ENCODE measurements at regions not wholly inside any gene's neighbourhood (a gene's known extent, or its start where the extent isn't known, plus 50 kb on each side); places are given as distances from the start of the nearest gene placed in this dataset.

DNA sequence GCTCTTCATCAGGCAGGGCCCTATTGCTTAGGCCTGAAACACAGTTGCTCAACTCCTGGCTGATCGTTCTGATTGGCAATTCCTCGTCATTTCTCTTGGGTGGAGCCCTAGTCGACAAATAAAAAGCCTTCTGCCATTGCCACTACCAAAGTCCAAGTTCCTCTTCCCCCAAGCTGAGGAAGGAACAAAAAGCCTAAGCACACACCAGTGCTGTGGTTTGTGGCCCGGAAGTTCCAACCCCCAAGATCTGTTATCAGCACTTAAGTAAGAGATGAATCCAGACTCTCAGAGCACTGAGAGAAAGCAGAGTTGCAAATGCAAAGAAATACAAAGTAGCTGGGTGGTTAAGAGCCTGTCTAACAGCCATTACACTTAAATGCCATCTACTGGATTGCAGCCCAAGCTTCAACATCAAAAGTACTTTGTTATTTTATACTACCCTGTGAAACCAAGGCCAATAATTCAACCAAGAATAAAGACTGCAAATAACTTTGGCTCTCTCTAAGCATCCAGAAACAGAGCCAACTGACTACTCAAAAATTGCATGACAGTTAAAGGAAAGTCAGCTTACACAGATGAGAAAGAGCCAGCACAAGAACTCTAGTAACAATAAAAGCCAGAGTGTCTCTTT, 1024.0 kb downstream of the GRIK2 start:
- TF ChIP-seq TAF1 (IDR thresholded peaks at IDR 0.05; ENCODE audit: low read depth) = no peak
- no peak for TF ChIP-seq USF1 (IDR thresholded peaks at IDR 0.05)
- TF ChIP-seq CEBPB (IDR thresholded peaks at IDR 0.05) = no peak
- TF ChIP-seq, protein P1, sequence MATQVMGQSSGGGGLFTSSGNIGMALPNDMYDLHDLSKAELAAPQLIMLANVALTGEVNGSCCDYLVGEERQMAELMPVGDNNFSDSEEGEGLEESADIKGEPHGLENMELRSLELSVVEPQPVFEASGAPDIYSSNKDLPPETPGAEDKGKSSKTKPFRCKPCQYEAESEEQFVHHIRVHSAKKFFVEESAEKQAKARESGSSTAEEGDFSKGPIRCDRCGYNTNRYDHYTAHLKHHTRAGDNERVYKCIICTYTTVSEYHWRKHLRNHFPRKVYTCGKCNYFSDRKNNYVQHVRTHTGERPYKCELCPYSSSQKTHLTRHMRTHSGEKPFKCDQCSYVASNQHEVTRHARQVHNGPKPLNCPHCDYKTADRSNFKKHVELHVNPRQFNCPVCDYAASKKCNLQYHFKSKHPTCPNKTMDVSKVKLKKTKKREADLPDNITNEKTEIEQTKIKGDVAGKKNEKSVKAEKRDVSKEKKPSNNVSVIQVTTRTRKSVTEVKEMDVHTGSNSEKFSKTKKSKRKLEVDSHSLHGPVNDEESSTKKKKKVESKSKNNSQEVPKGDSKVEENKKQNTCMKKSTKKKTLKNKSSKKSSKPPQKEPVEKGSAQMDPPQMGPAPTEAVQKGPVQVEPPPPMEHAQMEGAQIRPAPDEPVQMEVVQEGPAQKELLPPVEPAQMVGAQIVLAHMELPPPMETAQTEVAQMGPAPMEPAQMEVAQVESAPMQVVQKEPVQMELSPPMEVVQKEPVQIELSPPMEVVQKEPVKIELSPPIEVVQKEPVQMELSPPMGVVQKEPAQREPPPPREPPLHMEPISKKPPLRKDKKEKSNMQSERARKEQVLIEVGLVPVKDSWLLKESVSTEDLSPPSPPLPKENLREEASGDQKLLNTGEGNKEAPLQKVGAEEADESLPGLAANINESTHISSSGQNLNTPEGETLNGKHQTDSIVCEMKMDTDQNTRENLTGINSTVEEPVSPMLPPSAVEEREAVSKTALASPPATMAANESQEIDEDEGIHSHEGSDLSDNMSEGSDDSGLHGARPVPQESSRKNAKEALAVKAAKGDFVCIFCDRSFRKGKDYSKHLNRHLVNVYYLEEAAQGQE (IDR thresholded peaks at IDR 0.05; ENCODE audit: low read depth) = no peak
- no peak for TF ChIP-seq TEAD4 (IDR thresholded peaks at IDR 0.05)
- no peak for TF ChIP-seq ZBTB7A (IDR thresholded peaks at IDR 0.05; ENCODE audit: low read depth)
- TF ChIP-seq RAD21 (IDR thresholded peaks at IDR 0.05; ENCODE audit: low read depth) = no peak
- TF ChIP-seq YY1 (IDR thresholded peaks at IDR 0.05; ENCODE audit: low read depth) = no peak
- TF ChIP-seq EP300 (IDR thresholded peaks at IDR 0.05; ENCODE audit: borderline replicate concordance) = no peak

DNA sequence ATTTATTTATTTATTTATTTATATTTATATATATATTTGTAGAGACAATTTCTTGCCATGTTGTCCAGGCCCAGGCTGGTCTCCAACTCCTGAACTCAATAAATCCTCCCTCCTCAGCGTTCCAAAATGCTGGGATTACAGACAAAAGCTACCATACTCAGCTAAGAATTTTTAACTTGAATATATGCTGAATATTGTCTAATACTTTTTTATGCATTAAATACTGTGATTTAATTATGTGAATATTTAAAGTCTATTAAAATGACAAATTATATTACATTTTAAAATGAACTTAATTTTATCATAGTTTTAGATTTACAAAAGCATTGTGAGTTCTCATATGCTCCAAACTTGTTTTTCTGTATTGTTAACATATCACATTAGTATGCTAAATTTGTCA, 1022.4 kb downstream of the GRIK2 start:
- TF ChIP-seq TAF1 (IDR thresholded peaks at IDR 0.05; ENCODE audit: low read depth) = no peak
- no peak for TF ChIP-seq TEAD4 (IDR thresholded peaks at IDR 0.05)
- TF ChIP-seq EGR1 (IDR thresholded peaks at IDR 0.05) = no peak
- no peak for TF ChIP-seq EP300 (IDR thresholded peaks at IDR 0.05; ENCODE audit: borderline replicate concordance)
- TF ChIP-seq RAD21 (IDR thresholded peaks at IDR 0.05; ENCODE audit: low read depth) = no peak
- no peak for TF ChIP-seq FOXM1 (IDR thresholded peaks at IDR 0.05; ENCODE audit: borderline replicate concordance, low read depth)

- TF ChIP-seq ZBTB7A (IDR thresholded peaks at IDR 0.05; ENCODE audit: low read depth) (no peak), CEBPB (IDR thresholded peaks at IDR 0.05) (no peak), CREB1 (IDR thresholded peaks at IDR 0.05; ENCODE audit: low read depth) (no peak), YY1 (IDR thresholded peaks at IDR 0.05; ENCODE audit: low read depth) (no peak)
- TF ChIP-seq, protein P1 (IDR thresholded peaks at IDR 0.05; ENCODE audit: low read depth) = no peak
Observed at GRCh38 chr6:102411796-102412195, 1018.3 kb downstream of the GRIK2 start.

DNA sequence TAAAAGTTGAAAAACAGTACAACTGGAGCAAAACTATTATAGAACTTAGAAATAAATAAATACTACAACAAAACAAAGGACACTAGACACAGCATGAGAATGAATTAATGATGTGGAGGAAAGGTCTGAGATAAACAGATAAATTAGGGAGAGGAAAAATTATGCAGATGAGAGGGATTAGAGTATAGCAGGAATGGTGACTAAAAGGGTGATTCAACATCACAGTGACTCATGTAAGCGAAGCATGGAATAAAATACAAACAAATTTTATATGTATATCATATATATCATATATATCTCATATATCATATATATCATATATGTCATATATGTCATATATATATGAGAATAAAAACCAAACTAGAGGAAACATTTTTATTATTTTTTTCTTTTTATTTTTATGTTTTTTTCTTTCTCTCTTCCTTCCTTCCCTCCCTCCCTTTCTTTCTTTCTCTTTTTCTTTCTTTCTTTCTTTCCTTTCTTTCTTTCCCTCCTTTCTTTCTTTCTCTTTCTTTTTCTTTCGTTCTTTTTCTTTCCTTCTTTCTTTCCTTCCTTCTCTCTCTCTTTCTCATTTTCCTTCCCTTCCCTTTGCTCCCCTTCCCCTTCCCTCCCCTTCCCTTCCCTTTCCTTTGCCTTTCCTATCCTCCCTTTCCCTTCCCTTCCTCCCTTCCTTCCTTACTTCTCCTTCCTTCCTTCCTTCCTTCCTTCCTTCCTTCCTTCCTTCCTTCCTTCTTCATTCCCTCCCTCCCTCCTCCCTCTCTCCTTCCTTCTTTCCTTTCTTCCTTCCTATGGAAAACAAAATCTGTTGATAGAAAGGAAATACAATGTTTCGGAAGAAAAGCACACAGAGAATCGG, 1014.6 kb downstream of the GRIK2 start:
- TF ChIP-seq EP300 (IDR thresholded peaks at IDR 0.05; ENCODE audit: borderline replicate concordance) (no peak), YY1 (IDR thresholded peaks at IDR 0.05; ENCODE audit: low read depth) (no peak), CEBPB (IDR thresholded peaks at IDR 0.05) (no peak), NFIC (IDR thresholded peaks at IDR 0.05) (no peak), TCF12 (IDR thresholded peaks at IDR 0.05; ENCODE audit: low read depth) (no peak), TEAD4 (IDR thresholded peaks at IDR 0.05) (no peak), USF1 (IDR thresholded peaks at IDR 0.05) (no peak), EGR1 (IDR thresholded peaks at IDR 0.05) (no peak), FOXM1 (IDR thresholded peaks at IDR 0.05; ENCODE audit: borderline replicate concordance, low read depth) (no peak), CREB1 (IDR thresholded peaks at IDR 0.05; ENCODE audit: low read depth) (no peak), ZBTB7A (IDR thresholded peaks at IDR 0.05; ENCODE audit: low read depth) (no peak), TAF1 (IDR thresholded peaks at IDR 0.05; ENCODE audit: low read depth) (no peak), RAD21 (IDR thresholded peaks at IDR 0.05; ENCODE audit: low read depth) (no peak)
- TF ChIP-seq, protein P1 (IDR thresholded peaks at IDR 0.05; ENCODE audit: low read depth) = no peak

GRCh38 chr6:102405860-102406259, 1012.4 kb downstream of the GRIK2 start:
- no peak for TF ChIP-seq TCF12 (IDR thresholded peaks at IDR 0.05; ENCODE audit: low read depth)

Measured in Ishikawa (cell line).